Activated naive CD8-positive, alpha-beta T cell treated with anti-CD3 and anti-CD28 coated beads, Interleukin-2, amount 10 ng/mL, durations not matched to agents 7 days and 5 days (primary cell): ENCODE measurements at regions not wholly inside any gene's neighbourhood (a gene's known extent, or its start where the extent isn't known, plus 50 kb on each side); places are given as distances from the start of the nearest gene placed in this dataset.

ENCODE experiments used
- ATAC-seq: fragments of 150-1000 bp; cut with Tn5 transposase; one replicate; pipeline ENCODE4 v1.10.0; 2021; ENCODE audit warnings: low read depth, moderate library complexity
- POLR2A ChIA-PET: fragments of 350-600 bp; sonication (Branson Sonifier 250); formaldehyde crosslinking; loops from one replicate; lab custom pipeline; 2021; ENCODE audit warnings: antibody characterized with exemption; lab: Charles Lee
- DNase-seq: peaks from one replicate; pipeline ENCODE4 v3.0.0; 2021
- H3K27ac Mint-ChIP-seq: one replicate; pipeline ENCODE4 v1.8.0; 2022; ENCODE audit warnings: mild to moderate bottlenecking, mixed read lengths
- H3K27me3 Mint-ChIP-seq: one replicate; pipeline ENCODE4 v1.8.0; 2022; ENCODE audit warnings: mild to moderate bottlenecking, moderate library complexity, mixed read lengths
- H3K36me3 Mint-ChIP-seq: one replicate; pipeline ENCODE4 v1.8.0; 2021; ENCODE audit warnings: mild to moderate bottlenecking, mixed read lengths
- H3K4me1 Mint-ChIP-seq: one replicate; pipeline ENCODE4 v1.8.0; 2021; ENCODE audit warnings: mixed read lengths
- H3K4me3 Mint-ChIP-seq: one replicate; pipeline ENCODE4 v1.8.0; 2022; ENCODE audit warnings: mild to moderate bottlenecking, moderate library complexity, mixed read lengths
- H3K9me3 Mint-ChIP-seq: one replicate; pipeline ENCODE4 v1.8.0; 2021; ENCODE audit warnings: mixed read lengths

DNA sequence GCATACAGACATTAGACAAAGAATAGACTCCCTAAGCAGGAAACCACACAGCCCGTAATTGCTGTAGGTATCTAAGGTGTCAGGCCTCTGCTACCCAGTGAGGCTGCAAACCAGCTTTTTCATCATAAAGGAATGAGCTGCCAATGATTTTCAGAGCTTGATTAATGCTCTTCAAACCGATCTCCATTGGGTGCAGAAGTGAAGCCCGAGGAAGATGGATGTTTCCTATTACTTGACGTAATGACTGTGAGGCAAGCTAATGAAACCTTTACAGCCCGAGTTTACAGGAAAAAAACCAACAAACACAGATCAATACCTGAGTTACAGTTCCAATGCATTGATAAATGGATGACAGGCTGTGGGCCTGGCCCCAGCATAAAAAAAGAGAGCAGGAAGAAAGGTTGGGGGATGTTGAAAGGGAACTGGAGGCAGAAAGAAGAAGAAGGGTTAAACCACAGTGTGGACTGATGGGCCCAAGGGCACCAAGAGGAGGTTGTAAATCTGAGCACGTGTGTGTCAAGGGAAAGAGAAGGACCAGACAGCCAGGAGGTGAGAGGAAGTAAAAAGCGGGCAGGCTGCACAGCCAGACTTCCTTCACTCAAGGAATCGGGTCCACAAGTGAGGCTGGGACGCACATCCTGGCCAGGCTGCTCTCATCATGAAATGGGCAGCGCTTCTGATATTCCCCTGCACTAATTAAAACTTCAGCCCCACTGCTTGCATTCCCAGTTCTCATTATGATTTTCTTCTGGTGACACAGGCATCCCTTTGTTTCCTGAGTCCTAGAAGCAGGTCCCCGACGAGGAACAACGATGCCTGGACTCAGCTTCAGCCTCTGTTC, 70.6 kb upstream of the NTM start:
- POLR2A ChIA-PET, result no interaction called here
- no peak overlapping the region for H3K27ac Mint-ChIP-seq
- H3K9me3 Mint-ChIP-seq, result peaks cover 2% of the 10 kb centered on the region
- ATAC-seq (no peak), DNase-seq (no peak)
- H3K27me3 Mint-ChIP-seq, result no peaks in the 10 kb centered on the region
- H3K4me3 Mint-ChIP-seq, result no peak overlapping the region
- no peaks in the 10 kb centered on the region for H3K36me3 Mint-ChIP-seq
- H3K4me1 Mint-ChIP-seq, result no peaks in the 10 kb centered on the region

DNA sequence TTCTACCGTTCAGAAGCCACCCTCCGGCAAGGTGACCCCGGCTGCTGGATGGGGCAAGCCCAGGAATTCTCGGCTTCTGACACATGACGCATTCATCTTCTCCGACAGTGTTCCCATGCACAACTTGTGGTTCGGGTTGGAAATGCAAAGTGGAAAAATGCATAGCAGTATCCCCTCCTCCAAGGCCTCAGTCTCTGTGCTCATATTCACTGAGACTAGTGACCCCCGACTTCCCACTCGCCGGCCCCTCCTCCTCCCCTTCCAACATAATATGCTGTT, 70.0 kb upstream of the NTM start:
- no peaks in the 10 kb centered on the region for H3K4me1 Mint-ChIP-seq
- H3K27me3 Mint-ChIP-seq, result no peaks in the 10 kb centered on the region
- H3K9me3 Mint-ChIP-seq, result peaks cover 2% of the 10 kb centered on the region
- no peaks in the 10 kb centered on the region for H3K36me3 Mint-ChIP-seq
- no peak for DNase-seq
- H3K27ac Mint-ChIP-seq, result no peak overlapping the region
- H3K4me3 Mint-ChIP-seq, result no peak overlapping the region
- ATAC-seq, result no peak
- POLR2A ChIA-PET, result no interaction called here

GRCh38 chr11:131301306-131301705, 69.1 kb upstream of the NTM start:
- no peaks in the 10 kb centered on the region for H3K36me3 Mint-ChIP-seq
- DNase-seq, result no peak
- POLR2A ChIA-PET, result no interaction called here
- no peak overlapping the region for H3K27ac Mint-ChIP-seq
- peaks cover 2% of the 10 kb centered on the region for H3K9me3 Mint-ChIP-seq
- no peak for ATAC-seq
- no peaks in the 10 kb centered on the region for H3K4me1 Mint-ChIP-seq
- no peak overlapping the region for H3K4me3 Mint-ChIP-seq
- H3K27me3 Mint-ChIP-seq, result no peaks in the 10 kb centered on the region

- H3K9me3 Mint-ChIP-seq, result peaks cover 2% of the 10 kb centered on the region
- H3K27me3 Mint-ChIP-seq, result no peaks in the 10 kb centered on the region
- DNase-seq, result no peak
- ATAC-seq, result no peak
- no peaks in the 10 kb centered on the region for H3K4me1 Mint-ChIP-seq
- no peaks in the 10 kb centered on the region for H3K36me3 Mint-ChIP-seq
- no peak overlapping the region for H3K4me3 Mint-ChIP-seq
- POLR2A ChIA-PET, result no interaction called here
- H3K27ac Mint-ChIP-seq, result no peak overlapping the region
These were observed 67.6 kb upstream of the NTM start for GRCh38 chr11:131302836-131303235.

DNA sequence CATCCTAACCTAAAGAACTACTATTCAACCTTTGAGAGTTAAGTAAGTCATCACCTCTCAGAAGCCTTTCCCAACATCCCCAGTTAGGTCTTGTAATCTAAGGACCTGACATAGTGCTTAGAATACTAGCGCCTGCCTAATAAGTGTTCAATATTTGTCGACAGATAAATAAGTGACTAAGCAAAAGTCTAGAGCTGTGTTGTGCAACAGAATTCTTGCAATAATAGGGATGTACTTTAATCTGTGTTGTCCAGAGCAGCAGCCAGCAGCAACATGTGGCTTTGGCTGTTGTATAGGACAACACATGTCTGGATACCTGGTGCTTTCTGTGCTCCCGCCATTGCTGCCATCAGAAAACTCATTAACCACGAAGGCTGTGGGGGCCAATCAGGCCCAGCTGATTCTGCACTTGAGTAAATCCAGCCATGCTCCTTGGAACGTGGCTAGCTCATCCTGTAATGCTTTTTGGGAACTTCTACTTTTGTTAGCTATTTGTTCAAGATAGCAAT, 66.8 kb upstream of the NTM start:
- Mint-ChIP-seq H3K27me3 (no peaks in the 10 kb centered on the region), H3K4me1 (no peaks in the 10 kb centered on the region), H3K36me3 (no peaks in the 10 kb centered on the region), H3K9me3 (peaks cover 2% of the 10 kb centered on the region), H3K27ac (no peak overlapping the region), H3K4me3 (no peak overlapping the region)
- ATAC-seq (no peak), DNase-seq (no peak)
- POLR2A ChIA-PET, result no interaction called here

- ATAC-seq (no peak), DNase-seq (no peak)
- POLR2A ChIA-PET, result no interaction called here
- Mint-ChIP-seq H3K9me3 (peaks cover 2% of the 10 kb centered on the region), H3K27me3 (peaks cover 1% of the 10 kb centered on the region), H3K27ac (no peak overlapping the region), H3K36me3 (no peaks in the 10 kb centered on the region), H3K4me1 (no peaks in the 10 kb centered on the region), H3K4me3 (no peak overlapping the region)
These were observed 65.4 kb upstream of the NTM start for GRCh38 chr11:131305005-131305404.

DNA sequence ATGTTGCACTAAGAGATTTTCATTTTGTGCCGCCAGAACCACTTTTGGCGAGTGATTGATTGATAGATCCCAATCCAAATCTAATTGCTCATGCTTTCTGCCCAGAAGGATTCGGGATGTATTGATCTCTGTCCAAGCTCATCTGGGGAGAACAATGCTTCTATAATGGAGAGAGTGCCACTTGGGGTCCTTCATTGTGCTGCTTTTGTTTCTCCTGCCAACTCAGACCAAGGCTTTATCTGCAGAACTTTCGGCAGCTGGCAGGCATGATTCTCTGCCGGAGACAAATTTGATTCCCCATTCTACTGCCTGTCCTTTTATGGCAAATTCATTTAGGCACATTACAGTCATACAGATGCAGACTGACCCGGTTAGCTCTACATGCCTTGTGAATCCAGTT, 62.9 kb upstream of the NTM start:
- Mint-ChIP-seq H3K36me3 (no peaks in the 10 kb centered on the region), H3K4me1 (no peaks in the 10 kb centered on the region), H3K27me3 (peaks cover 1% of the 10 kb centered on the region), H3K4me3 (no peak overlapping the region), H3K9me3 (peaks cover 2% of the 10 kb centered on the region), H3K27ac (no peak overlapping the region)
- no peak for DNase-seq
- ATAC-seq, result no peak
- POLR2A ChIA-PET, result no interaction called here

DNA sequence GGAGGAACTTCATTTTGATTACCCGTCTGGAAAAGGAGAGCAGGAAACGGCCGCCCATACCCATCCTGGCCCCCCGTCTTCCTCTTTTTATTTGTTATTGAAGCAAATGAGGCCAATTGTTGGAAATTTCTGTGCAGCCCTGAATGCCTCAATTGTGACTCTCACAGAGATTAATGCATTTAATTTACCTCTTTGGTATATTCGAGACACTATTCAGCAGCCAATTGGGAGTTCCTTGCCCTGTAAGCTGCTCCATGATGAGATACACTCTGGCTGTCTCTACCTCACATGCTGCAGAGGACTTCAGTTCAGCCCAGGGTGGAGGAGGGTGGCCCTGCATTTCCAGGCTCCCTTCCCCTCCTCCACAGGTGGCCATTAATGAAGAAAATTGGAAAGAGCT, 60.6 kb upstream of the NTM start:
- Mint-ChIP-seq H3K4me3 (no peak overlapping the region), H3K4me1 (no peaks in the 10 kb centered on the region), H3K36me3 (no peaks in the 10 kb centered on the region), H3K9me3 (peaks cover 4% of the 10 kb centered on the region), H3K27me3 (peaks cover 1% of the 10 kb centered on the region), H3K27ac (no peak overlapping the region)
- DNase-seq (no peak), ATAC-seq (no peak)
- POLR2A ChIA-PET, result no interaction called here

GRCh38 chr11:131311776-131312514, 58.5 kb upstream of the NTM start:
- Mint-ChIP-seq H3K4me1 (no peaks in the 10 kb centered on the region), H3K27ac (no peak overlapping the region), H3K27me3 (peaks cover 1% of the 10 kb centered on the region), H3K36me3 (no peaks in the 10 kb centered on the region), H3K9me3 (peaks cover 5% of the 10 kb centered on the region), H3K4me3 (no peak overlapping the region)
- POLR2A ChIA-PET, result no interaction called here
- no peak for ATAC-seq
- no peak for DNase-seq
